Esophagus squamous epithelium (tissue), 5 donors: ENCODE measurements at regions not wholly inside any gene's neighbourhood (a gene's known extent, or its start where the extent isn't known, plus 50 kb on each side); places are given as distances from the start of the nearest gene placed in this dataset.

ENCODE experiments used
- DNase-seq: peaks from one replicate; lab custom pipeline; 2025; lab: John Stamatoyannopoulos, UW
- H3K27ac ChIP-seq, 4 donors: fragments of 200-600 bp; sonication (generic); one replicate each; pipeline ENCODE4 v1.5.1; 2016 to 2019; ENCODE audit warnings: mild to moderate bottlenecking in 1 of 4
- H3K27me3 ChIP-seq, 4 donors: fragments of 200-600 bp; sonication (generic); 1 replicate in 3 of 4; 2 replicates in 1 of 4; pipeline versions ENCODE4 v1.5.1 to v1.6.0; 2017 to 2021; ENCODE audit warnings: antibody characterized with exemption in 1 of 4
- H3K36me3 ChIP-seq, 3 donors: fragments of 200-600 bp; sonication (generic); one replicate each; pipeline ENCODE4 v1.5.1; 2016 to 2019
- H3K4me1 ChIP-seq, 3 donors: fragments of 200-600 bp; sonication (generic); one replicate each; pipeline ENCODE4 v1.5.1; 2017 to 2019
- H3K4me3 ChIP-seq, 4 donors: fragments of 200-600 bp; sonication (generic); 1 replicate in 3 of 4; 2 replicates in 1 of 4; pipeline ENCODE4 v1.5.1; 2016 to 2019; ENCODE audit warnings: mild to moderate bottlenecking in 2 of 4, moderate library complexity in 1 of 4
- H3K9me3 ChIP-seq, 3 donors: fragments of 200-600 bp; sonication (generic); one replicate each; pipeline ENCODE4 v1.5.1; 2016 to 2019
- POLR2A ChIP-seq, 4 donors: fragments of 450-650 bp; IDR thresholded peaks; one replicate each; pipeline ENCODE4 v1.6.1; 2017; ENCODE audit warnings: antibody characterized with exemption in 4 of 4, mild to moderate bottlenecking in 4 of 4, moderate library complexity in 3 of 4
- WGBS, 2 donors: methylation state at CpG; one replicate each; pipeline ENCODE4 v1.1.5; 2018; 5-methylcytosine and 5-hydroxymethylcytosine counted together
- intact Hi-C: fragments of 100-400 bp; cut with DNase I; formaldehyde crosslinking; loops from one replicate; pipeline ENCODE4 v1.15.0; 2022
- TF ChIP-seq, protein P1 (sequence below), 6 experiments: fragments of 450-650 bp in 4 of 6; fragments of 200-600 bp in 2 of 6; sonication (generic) in 2 of 6; IDR thresholded peaks; one replicate each; pipeline ENCODE4 v1.5.1; 2016 to 2019; ENCODE audit warnings: antibody characterized with exemption in 6 of 6, mild to moderate bottlenecking in 4 of 6, moderate library complexity in 4 of 6
- donor health status: DM: yes; HTN: yes; CAD: no.

- H3K27me3 ChIP-seq: peaks cover 0 to 3% (median 0%) of the 10 kb centered on the region in 4 donors
- H3K36me3 ChIP-seq: no peaks in the 10 kb centered on the region
- DNase-seq: no peak
- WGBS, 2 donors: 42 to 44% methylated on average over 2 of the region's 2 CpGs
- peaks cover 0 to 9% (median 0%) of the 10 kb centered on the region in 3 donors for H3K9me3 ChIP-seq
- H3K27ac ChIP-seq: no peak overlapping the region
- intact Hi-C loops: no loop called here
- no peaks in the 10 kb centered on the region for H3K4me1 ChIP-seq
- no peak overlapping the region for H3K4me3 ChIP-seq
- TF ChIP-seq, protein P1, sequence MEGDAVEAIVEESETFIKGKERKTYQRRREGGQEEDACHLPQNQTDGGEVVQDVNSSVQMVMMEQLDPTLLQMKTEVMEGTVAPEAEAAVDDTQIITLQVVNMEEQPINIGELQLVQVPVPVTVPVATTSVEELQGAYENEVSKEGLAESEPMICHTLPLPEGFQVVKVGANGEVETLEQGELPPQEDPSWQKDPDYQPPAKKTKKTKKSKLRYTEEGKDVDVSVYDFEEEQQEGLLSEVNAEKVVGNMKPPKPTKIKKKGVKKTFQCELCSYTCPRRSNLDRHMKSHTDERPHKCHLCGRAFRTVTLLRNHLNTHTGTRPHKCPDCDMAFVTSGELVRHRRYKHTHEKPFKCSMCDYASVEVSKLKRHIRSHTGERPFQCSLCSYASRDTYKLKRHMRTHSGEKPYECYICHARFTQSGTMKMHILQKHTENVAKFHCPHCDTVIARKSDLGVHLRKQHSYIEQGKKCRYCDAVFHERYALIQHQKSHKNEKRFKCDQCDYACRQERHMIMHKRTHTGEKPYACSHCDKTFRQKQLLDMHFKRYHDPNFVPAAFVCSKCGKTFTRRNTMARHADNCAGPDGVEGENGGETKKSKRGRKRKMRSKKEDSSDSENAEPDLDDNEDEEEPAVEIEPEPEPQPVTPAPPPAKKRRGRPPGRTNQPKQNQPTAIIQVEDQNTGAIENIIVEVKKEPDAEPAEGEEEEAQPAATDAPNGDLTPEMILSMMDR (IDR thresholded peaks at IDR 0.05): no peak
- TF ChIP-seq POLR2A (IDR thresholded peaks at IDR 0.05): no peak
Measured at GRCh38 chr18:25592804-25593360, 240.9 kb upstream of the ZNF521 start.

DNA sequence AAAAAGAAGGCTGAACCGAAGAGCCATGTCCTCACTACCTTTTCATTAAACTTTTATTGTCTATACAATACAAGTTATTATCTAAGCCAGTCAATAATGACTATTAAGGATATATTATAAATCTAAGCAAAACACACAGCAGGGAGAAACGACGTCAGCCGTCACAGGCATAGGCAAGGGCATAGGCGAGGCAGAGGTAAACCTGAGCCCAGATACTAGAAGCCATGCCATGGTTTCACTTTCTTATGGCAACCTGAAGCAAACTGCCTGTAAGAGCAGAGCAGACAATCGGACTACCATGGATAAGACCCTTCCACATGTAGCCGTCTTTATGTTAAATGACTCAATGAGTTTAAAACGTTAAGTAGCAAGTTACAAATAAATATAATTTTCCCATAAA is 238.5 kb upstream of the ZNF521 start:
- intact Hi-C loops: no loop called here
- no peak for TF ChIP-seq POLR2A (IDR thresholded peaks at IDR 0.05)
- TF ChIP-seq, protein P1 (IDR thresholded peaks at IDR 0.05): no peak
- 87 to 88% methylated on average over 8 of the region's 8 CpGs for WGBS, 2 donors
- H3K9me3 ChIP-seq: peaks cover 0 to 9% (median 0%) of the 10 kb centered on the region in 3 donors
- H3K27ac ChIP-seq: no peak overlapping the region
- DNase-seq: no peak
- no peaks in the 10 kb centered on the region for H3K4me1 ChIP-seq
- H3K27me3 ChIP-seq: no peaks in the 10 kb centered on the region
- no peaks in the 10 kb centered on the region for H3K36me3 ChIP-seq
- no peak overlapping the region for H3K4me3 ChIP-seq

- Histone ChIP-seq H3K36me3 (no peaks in the 10 kb centered on the region), H3K27me3 (no peaks in the 10 kb centered on the region), H3K9me3 (peaks cover 0 to 9% (median 0%) of the 10 kb centered on the region in 3 donors), H3K4me1 (no peaks in the 10 kb centered on the region), H3K27ac (no peak overlapping the region), H3K4me3 (no peak overlapping the region)
- intact Hi-C loops: no loop called here
- DNase-seq: no peak
- no peak for TF ChIP-seq POLR2A (IDR thresholded peaks at IDR 0.05)
- TF ChIP-seq, protein P1 (IDR thresholded peaks at IDR 0.05): no peak
- WGBS, 2 donors: 80 to 83% methylated on average over 5 of the region's 5 CpGs
Measured at GRCh38 chr18:25587545-25587944, 235.6 kb upstream of the ZNF521 start.

DNA sequence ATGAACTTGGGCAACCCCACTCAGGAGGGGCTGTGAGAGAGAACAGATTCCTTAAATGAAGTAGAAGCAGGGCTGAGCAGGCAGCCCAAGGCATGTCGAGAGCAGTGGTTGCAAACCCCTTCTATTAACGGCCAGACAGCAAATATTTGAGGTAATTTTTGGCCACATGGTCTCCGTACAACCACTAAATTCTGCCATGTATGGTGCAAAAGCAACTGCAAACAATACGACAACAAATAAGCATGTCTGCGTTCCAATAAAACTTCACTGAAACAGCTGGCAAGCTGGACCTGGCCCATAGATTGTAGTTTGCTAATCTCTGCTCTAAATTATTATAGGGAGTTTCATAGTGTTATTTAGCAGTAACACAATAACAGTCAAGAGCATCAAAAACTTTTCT is 217.0 kb upstream of the ZNF521 start:
- H3K36me3 ChIP-seq: no peaks in the 10 kb centered on the region
- H3K4me3 ChIP-seq: no peak overlapping the region
- 62 to 74% methylated on average over 5 of the region's 5 CpGs for WGBS, 2 donors
- TF ChIP-seq, protein P1 (IDR thresholded peaks at IDR 0.05): no peak
- TF ChIP-seq POLR2A (IDR thresholded peaks at IDR 0.05): no peak
- H3K27ac ChIP-seq: no peak overlapping the region
- intact Hi-C loops: no loop called here
- no peak for DNase-seq
- no peaks in the 10 kb centered on the region for H3K9me3 ChIP-seq
- no peaks in the 10 kb centered on the region for H3K27me3 ChIP-seq
- no peaks in the 10 kb centered on the region for H3K4me1 ChIP-seq

- Histone ChIP-seq H3K9me3 (no peaks in the 10 kb centered on the region), H3K4me1 (peaks cover 4 to 29% (median 16%) of the 10 kb centered on the region in 3 donors), H3K27me3 (no peaks in the 10 kb centered on the region), H3K36me3 (no peaks in the 10 kb centered on the region), H3K4me3 (no peak overlapping the region), H3K27ac (no peak overlapping the region)
- intact Hi-C loops: no loop called here
- 80 to 86% methylated on average over 14 to 16 of the region's 16 CpGs for whole genome bisulfite sequencing, 2 donors
- DNase-seq: no peak
- no peak for TF ChIP-seq POLR2A (IDR thresholded peaks at IDR 0.05)
- TF ChIP-seq, protein P1 (IDR thresholded peaks at IDR 0.05): no peak
Measured at GRCh38 chr18:25563816-25564683, 212.1 kb upstream of the ZNF521 start.
